ENCODE measurements at regions not wholly inside any gene's neighbourhood (a gene's known extent, or its start where the extent isn't known, plus 50 kb on each side); places are given as distances from the start of the nearest gene placed in this dataset.

GRCh38 chr5:163635631-163636030 lies 130.2 kb downstream of the MAT2B start:
- TF ChIP-seq, protein P1, sequence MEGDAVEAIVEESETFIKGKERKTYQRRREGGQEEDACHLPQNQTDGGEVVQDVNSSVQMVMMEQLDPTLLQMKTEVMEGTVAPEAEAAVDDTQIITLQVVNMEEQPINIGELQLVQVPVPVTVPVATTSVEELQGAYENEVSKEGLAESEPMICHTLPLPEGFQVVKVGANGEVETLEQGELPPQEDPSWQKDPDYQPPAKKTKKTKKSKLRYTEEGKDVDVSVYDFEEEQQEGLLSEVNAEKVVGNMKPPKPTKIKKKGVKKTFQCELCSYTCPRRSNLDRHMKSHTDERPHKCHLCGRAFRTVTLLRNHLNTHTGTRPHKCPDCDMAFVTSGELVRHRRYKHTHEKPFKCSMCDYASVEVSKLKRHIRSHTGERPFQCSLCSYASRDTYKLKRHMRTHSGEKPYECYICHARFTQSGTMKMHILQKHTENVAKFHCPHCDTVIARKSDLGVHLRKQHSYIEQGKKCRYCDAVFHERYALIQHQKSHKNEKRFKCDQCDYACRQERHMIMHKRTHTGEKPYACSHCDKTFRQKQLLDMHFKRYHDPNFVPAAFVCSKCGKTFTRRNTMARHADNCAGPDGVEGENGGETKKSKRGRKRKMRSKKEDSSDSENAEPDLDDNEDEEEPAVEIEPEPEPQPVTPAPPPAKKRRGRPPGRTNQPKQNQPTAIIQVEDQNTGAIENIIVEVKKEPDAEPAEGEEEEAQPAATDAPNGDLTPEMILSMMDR (conservative IDR thresholded peaks at IDR 0.05): no peak
- H3K27ac ChIP-seq: no peak overlapping the region

- H3K27ac ChIP-seq: no peak overlapping the region
- TF ChIP-seq, protein P1 (conservative IDR thresholded peaks at IDR 0.05): no peak
These were observed 137.5 kb downstream of the MAT2B start for GRCh38 chr5:163642904-163643303.

DNA sequence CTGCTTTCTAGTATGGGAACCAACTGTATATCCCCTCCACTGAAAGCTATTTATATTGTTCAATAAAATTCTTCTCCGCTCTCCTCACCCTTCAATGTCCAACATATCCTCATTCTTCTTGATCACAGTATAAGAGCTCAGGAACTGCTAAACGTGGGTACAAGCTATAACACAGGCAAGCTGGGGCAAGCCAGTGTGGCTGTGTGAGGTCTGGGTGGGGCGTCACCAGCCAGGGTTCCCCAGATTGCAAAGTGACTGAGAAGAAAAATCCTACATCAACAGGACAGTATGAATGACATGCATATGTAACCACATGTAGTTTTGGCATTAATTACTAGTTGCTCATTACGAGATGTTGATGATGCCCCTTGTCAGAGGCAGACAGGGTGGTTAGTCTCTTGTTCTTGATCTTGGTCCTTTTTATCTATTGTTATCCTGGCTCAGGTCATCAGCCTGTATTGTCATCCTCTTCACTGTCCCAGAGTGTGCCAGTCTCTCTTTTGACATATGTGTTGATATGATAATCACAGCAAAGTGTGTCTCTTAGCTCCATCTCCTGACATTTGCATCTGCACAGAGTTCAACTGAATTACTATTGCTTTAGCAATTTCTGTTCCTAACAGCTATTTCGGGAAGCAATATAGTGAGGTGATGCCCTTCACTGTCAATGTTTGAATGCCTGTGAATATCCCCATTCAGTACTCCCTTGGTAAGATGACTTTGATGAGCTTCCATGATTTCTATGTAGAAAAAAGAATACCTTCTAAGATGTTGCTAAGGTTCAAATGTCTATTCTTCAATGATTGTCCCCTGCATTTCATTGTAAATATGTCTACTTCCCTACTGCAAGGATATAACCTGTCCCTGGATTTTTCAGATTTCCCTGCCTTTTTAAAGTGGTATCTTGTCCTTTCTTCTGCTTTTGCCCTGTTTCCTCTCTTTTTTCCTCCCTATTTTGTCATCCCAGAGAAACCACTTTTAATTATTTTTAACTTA lies 140.3 kb downstream of the MAT2B start:
- TF ChIP-seq, protein P1 (conservative IDR thresholded peaks at IDR 0.05): no peak

DNA sequence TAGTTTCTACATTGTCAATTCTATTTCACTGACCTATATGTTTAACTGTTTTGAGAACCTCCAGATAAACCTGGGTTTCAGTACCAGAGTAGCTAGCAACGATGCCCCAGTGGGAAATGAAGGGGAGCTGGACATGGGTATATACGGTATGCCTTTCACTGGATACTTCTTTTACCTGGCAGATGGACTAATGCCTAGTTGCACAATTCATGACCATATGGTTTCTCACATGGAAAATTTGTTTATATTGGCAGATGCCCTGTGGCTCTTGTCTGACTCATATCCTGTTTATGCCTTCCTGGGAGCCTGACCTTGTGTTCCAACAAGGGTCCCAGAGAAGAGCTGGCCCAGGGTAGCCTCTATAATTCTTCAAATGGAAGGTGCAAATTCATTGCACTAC lies 144.1 kb downstream of the MAT2B start:
- TF ChIP-seq, protein P1 (conservative IDR thresholded peaks at IDR 0.05): no peak
- no peak overlapping the region for H3K27ac ChIP-seq

More for the DNA sequence above, 140.3 kb downstream of the MAT2B start:
- H3K27ac ChIP-seq: no peak overlapping the region

GRCh38 chr5:163653526-163653925 lies 148.1 kb downstream of the MAT2B start:
- TF ChIP-seq, protein P1 (conservative IDR thresholded peaks at IDR 0.05): no peak
- H3K27ac ChIP-seq: no peak overlapping the region

GRCh38 chr5:163658702-163659567 lies 153.5 kb downstream of the MAT2B start:
- TF ChIP-seq, protein P1 (conservative IDR thresholded peaks at IDR 0.05): no peak
- no peak overlapping the region for H3K27ac ChIP-seq

DNA sequence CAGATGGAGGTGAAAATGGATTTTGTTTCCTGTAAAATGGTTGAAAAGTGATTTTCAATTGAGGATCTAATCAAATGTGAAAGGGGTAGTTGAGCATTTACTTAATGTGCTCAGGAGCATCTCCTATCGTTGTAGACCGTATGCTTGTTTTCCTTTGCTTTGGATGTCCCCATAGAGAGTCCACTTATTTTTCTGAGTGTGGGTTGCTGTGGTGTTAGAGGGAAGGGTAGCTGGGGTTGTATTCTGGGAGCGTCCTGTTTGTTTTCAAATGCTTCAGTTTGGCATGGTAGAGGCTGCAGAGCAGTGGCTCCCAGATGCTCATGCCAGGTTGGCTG lies 154.1 kb downstream of the MAT2B start:
- TF ChIP-seq, protein P1 (conservative IDR thresholded peaks at IDR 0.05): no peak
- H3K27ac ChIP-seq: no peak overlapping the region
